ENCODE measurements at regions not wholly inside any gene's neighbourhood (a gene's known extent, or its start where the extent isn't known, plus 50 kb on each side); places are given as distances from the start of the nearest gene placed in this dataset.

DNA sequence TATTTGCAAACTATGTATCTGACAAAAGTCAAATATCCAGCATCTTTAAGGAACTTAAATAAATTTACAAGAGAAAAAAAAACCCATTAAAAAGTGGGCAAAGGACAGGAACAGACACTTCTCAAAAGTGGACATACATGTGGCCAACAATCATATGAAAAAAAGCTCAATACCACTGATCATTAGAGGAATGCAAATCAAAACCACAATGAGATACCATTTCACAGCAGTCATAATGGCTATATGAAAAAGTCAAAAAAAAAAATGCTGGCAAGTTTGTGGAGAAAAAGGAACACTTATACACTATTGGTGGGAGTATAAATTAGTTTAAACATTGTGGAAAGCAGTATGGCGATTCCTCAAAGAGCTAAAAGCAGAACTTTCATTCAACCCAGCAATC lies 130.3 kb upstream of the LHCGR start:
- Histone ChIP-seq H2AFZ (ENCODE audit: low read length) (no peak overlapping the region), H3K27ac (ENCODE audit: insufficient read length, low read depth, low read length) (no peak overlapping the region), H3K4ac (ENCODE audit: low read depth, low read length) (no peak overlapping the region), H3K9me3 (ENCODE audit: control insufficient read depth, low read depth, low read length) (no peaks in the 10 kb centered on the region), H3K18ac (ENCODE audit: insufficient read length, low read depth, low read length) (no peak overlapping the region), H3K27me3 (ENCODE audit: insufficient read depth, low read length) (no peaks in the 10 kb centered on the region), H4K8ac (replicated peaks; ENCODE audit: insufficient read length, low read depth, low read length) (no peak overlapping the region), H2BK20ac (ENCODE audit: low read depth, low read length, poor library complexity, severe bottlenecking) (no peak overlapping the region), H3K79me2 (ENCODE audit: insufficient read depth, low read length) (no peaks in the 10 kb centered on the region), H3K14ac (ENCODE audit: insufficient read depth, low read length) (no peak overlapping the region), H3K79me1 (ENCODE audit: insufficient read depth, low read depth, low read length, poor library complexity, severe bottlenecking) (no peaks in the 10 kb centered on the region), H3T11ph (ENCODE audit: low read length) (no peak overlapping the region), H2BK12ac (ENCODE audit: insufficient read length, low read depth, low read length) (no peak overlapping the region), H4K5ac (ENCODE audit: insufficient read length, low read depth, low read length) (no peak overlapping the region), H3K4me1 (ENCODE audit: insufficient read depth, low read length) (no peaks in the 10 kb centered on the region; the same call in 1 of the 2 replicates), H3K4me2 (ENCODE audit: insufficient read depth, insufficient read length, low read length) (no peak overlapping the region), H4K91ac (ENCODE audit: insufficient read length, low read depth, low read length) (no peak overlapping the region), H2BK120ac (ENCODE audit: low read depth, low read length, poor library complexity, severe bottlenecking) (no peak overlapping the region), H4K20me1 (ENCODE audit: control insufficient read depth, insufficient read depth, insufficient read length) (no peaks in the 10 kb centered on the region), H2BK15ac (ENCODE audit: low read depth, low read length) (no peak overlapping the region), H3K23me2 (ENCODE audit: insufficient read length, low read depth, low read length, poor library complexity, severe bottlenecking) (no peaks in the 10 kb centered on the region), H2BK5ac (ENCODE audit: insufficient read length, low read length) (no peak overlapping the region), H2AK5ac (ENCODE audit: insufficient read length, low read length) (no peak overlapping the region), H3K56ac (ENCODE audit: insufficient read length, low read depth, low read length) (no peak overlapping the region), H3K23ac (ENCODE audit: insufficient read length, low read depth, low read length) (no peak overlapping the region), H3K9ac (ENCODE audit: extremely low read depth, insufficient read length, low read length) (no peak overlapping the region)
- TF ChIP-seq, protein P1, sequence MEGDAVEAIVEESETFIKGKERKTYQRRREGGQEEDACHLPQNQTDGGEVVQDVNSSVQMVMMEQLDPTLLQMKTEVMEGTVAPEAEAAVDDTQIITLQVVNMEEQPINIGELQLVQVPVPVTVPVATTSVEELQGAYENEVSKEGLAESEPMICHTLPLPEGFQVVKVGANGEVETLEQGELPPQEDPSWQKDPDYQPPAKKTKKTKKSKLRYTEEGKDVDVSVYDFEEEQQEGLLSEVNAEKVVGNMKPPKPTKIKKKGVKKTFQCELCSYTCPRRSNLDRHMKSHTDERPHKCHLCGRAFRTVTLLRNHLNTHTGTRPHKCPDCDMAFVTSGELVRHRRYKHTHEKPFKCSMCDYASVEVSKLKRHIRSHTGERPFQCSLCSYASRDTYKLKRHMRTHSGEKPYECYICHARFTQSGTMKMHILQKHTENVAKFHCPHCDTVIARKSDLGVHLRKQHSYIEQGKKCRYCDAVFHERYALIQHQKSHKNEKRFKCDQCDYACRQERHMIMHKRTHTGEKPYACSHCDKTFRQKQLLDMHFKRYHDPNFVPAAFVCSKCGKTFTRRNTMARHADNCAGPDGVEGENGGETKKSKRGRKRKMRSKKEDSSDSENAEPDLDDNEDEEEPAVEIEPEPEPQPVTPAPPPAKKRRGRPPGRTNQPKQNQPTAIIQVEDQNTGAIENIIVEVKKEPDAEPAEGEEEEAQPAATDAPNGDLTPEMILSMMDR (conservative IDR thresholded peaks at IDR 0.05): no peak
- no peak overlapping the region for H3K4me3 Mint-ChIP-seq
- DNase-seq: no peak
- WGBS (ENCODE audit: extremely low coverage, insufficient read length, low lambda C conversion rate): no CpG with 5 or more reads among the region's 1 CpG
- peaks cover 3 to 6% of the 10 kb centered on the region in 2 experiments; a peak in 2 of 4 replicates for H3K4me1 Mint-ChIP-seq
- H3K36me3 Mint-ChIP-seq (ENCODE audit: insufficient read depth in 1 of 3, low read depth in 3 of 3): peaks cover 0 to 5% (median 0%) of the 10 kb centered on the region in 3 experiments; a peak in 2 of 7 replicates
- no peak overlapping the region for H3K27ac Mint-ChIP-seq
- H3K9me3 Mint-ChIP-seq: peaks cover 0 to 5% of the 10 kb centered on the region in 2 experiments; a peak in 3 of 5 replicates
- H3K27me3 Mint-ChIP-seq (ENCODE audit: low read depth): no peaks in the 10 kb centered on the region; the same call in 1 of the 2 replicates
